ENCODE measurements at regions not wholly inside any gene's neighbourhood (a gene's known extent, or its start where the extent isn't known, plus 50 kb on each side); places are given as distances from the start of the nearest gene placed in this dataset.
"Not testable (repeated sequence)": the region's sequence is repeated elsewhere in the genome, so short reads cannot be mapped to it uniquely, and the experiment has no call there.

DNA sequence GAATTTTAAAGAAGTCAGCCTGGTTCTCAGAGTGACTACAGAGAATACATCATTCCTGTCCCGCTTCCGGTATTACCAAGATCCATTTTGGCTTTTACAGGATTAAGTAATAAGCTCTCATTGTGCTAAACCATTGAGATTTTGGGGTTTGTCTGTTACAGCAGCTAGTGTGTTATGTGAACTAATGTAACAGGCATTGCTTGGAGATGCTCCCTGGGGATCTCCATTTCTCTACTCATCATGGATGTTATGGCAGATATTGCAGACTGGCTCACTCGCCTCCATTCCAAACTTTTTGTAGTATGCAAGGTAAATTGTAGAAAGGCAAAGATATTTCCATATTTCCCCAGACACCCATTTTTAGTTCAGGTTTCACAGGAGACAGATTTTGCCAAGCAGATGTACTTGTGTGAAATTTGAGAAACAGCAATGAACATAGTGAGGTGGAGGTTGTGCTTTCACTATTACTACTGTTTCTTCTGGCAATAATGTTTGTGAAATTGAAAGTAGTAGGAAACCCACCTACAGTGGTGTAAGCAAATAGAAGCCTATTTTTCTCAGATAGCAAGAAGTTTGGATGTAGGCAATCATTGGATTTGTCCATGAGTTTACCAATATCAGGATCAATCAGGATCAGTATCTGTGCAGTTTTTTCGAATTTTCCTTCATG is 177.1 kb upstream of the GALNT15 start:
- H3K27ac Mint-ChIP-seq, result no peak overlapping the region
- no peaks in the 10 kb centered on the region for H3K9me3 Mint-ChIP-seq
- TF ChIP-seq, protein P1, sequence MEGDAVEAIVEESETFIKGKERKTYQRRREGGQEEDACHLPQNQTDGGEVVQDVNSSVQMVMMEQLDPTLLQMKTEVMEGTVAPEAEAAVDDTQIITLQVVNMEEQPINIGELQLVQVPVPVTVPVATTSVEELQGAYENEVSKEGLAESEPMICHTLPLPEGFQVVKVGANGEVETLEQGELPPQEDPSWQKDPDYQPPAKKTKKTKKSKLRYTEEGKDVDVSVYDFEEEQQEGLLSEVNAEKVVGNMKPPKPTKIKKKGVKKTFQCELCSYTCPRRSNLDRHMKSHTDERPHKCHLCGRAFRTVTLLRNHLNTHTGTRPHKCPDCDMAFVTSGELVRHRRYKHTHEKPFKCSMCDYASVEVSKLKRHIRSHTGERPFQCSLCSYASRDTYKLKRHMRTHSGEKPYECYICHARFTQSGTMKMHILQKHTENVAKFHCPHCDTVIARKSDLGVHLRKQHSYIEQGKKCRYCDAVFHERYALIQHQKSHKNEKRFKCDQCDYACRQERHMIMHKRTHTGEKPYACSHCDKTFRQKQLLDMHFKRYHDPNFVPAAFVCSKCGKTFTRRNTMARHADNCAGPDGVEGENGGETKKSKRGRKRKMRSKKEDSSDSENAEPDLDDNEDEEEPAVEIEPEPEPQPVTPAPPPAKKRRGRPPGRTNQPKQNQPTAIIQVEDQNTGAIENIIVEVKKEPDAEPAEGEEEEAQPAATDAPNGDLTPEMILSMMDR (conservative IDR thresholded peaks at IDR 0.05), result no peak
- DNase-seq (ENCODE audit: extremely low spot score, unreplicated experiment), result no peak
- peaks cover 6% of the 10 kb centered on the region for H3K4me1 Mint-ChIP-seq (ENCODE audit: unreplicated experiment)
- no peaks in the 10 kb centered on the region for H3K36me3 Mint-ChIP-seq
- H3K4me3 Mint-ChIP-seq, result no peak overlapping the region
- no peaks in the 10 kb centered on the region for H3K27me3 Mint-ChIP-seq

DNA sequence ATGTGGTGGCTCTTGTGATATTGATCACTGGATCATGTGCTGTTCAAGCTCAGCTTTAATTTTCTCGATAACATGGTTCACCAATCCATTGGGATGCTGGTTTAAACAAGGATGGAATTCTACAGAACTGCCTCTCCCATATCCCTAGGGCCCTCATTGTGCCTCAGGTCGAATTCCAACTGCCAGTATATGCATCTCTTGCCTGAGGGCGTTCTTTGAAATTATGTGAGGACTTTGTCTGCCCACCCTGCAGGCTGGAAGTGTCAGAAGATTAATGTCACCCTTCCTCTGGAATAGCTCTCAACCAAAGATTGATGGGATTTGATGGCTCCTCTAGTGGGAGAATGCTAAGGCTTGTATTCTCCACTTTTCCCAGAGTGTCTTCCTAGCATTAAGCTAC is 175.6 kb upstream of the GALNT15 start:
- no peak overlapping the region for H3K27ac Mint-ChIP-seq
- no peak overlapping the region for H3K4me3 Mint-ChIP-seq
- no peak for DNase-seq (ENCODE audit: extremely low spot score, unreplicated experiment)
- TF ChIP-seq, protein P1 (conservative IDR thresholded peaks at IDR 0.05), result no peak
- no peaks in the 10 kb centered on the region for H3K36me3 Mint-ChIP-seq
- peaks cover 3% of the 10 kb centered on the region for H3K9me3 Mint-ChIP-seq
- H3K4me1 Mint-ChIP-seq (ENCODE audit: unreplicated experiment), result peaks cover 6% of the 10 kb centered on the region
- no peaks in the 10 kb centered on the region for H3K27me3 Mint-ChIP-seq

DNA sequence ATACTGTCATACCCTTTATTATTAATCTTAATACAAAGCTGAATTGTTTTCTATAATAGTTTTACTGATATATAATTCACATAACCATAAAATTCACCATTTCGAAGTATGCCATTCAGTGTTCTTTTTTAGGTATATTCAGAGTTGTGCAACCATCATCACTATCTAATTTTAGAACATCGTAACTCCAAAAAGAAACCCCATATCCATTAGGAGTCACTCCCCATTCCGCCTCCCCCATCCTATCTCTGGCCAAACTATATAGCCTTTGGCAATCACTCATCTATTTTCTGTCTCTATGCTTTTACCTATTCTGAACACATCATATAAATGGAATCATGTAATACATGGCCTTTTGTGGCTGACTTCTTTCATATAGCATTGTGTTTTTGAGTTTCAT is 169.7 kb upstream of the GALNT15 start:
- DNase-seq (ENCODE audit: extremely low spot score, unreplicated experiment), result no peak
- no peaks in the 10 kb centered on the region for H3K4me1 Mint-ChIP-seq (ENCODE audit: unreplicated experiment)
- H3K4me3 Mint-ChIP-seq, result no peak overlapping the region
- no peaks in the 10 kb centered on the region for H3K36me3 Mint-ChIP-seq
- peaks cover 7% of the 10 kb centered on the region for H3K9me3 Mint-ChIP-seq
- TF ChIP-seq, protein P1 (conservative IDR thresholded peaks at IDR 0.05), result no peak
- H3K27me3 Mint-ChIP-seq, result no peaks in the 10 kb centered on the region
- H3K27ac Mint-ChIP-seq, result no peak overlapping the region

DNA sequence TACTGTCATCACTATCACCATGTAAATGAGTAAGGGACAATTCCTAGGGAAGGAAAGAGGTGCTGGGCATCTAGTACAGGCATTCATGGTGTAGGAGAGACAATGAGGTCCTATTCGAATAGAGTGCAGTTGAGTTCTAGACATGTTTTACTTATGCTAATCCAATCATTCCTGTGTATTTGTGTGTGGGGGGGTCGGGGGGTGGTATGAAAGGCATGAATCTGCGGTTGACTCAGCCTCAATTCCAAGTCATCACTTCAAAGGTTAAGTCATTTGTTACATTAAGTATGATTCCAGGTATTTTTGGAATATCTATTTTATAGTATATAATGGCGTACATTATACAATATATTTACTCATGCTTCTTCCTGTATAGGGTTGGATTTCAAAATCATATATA is 163.1 kb upstream of the GALNT15 start:
- Mint-ChIP-seq H3K27ac (no peak overlapping the region), H3K36me3 (no peaks in the 10 kb centered on the region), H3K4me1 (ENCODE audit: unreplicated experiment) (no peaks in the 10 kb centered on the region), H3K4me3 (no peak overlapping the region), H3K27me3 (no peaks in the 10 kb centered on the region), H3K9me3 (peaks cover 4% of the 10 kb centered on the region)
- DNase-seq (ENCODE audit: extremely low spot score, unreplicated experiment), result no peak
- TF ChIP-seq, protein P1 (conservative IDR thresholded peaks at IDR 0.05), result no peak

DNA sequence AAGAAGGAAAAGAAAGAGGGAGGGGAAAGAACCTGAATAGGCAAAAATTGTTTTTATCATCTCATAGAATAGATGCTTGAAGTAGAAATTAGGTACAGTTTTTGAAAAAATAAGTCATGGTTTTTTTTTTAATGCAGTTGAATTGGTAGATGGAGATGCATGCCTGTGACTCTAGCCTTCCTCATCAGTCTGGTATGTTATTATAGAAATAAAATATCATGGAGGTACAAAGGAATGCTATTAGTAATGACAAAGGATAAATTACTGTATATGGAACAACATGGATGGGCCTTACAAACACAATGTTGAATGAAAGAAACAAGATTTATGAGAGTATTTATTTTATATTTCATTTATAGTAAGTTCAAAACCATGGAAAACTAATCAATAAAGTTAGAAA is 162.4 kb upstream of the GALNT15 start:
- Mint-ChIP-seq H3K27me3 (no peaks in the 10 kb centered on the region), H3K4me3 (no peak overlapping the region), H3K36me3 (no peaks in the 10 kb centered on the region), H3K4me1 (ENCODE audit: unreplicated experiment) (no peaks in the 10 kb centered on the region), H3K9me3 (peaks cover 4% of the 10 kb centered on the region), H3K27ac (no peak overlapping the region)
- TF ChIP-seq, protein P1 (conservative IDR thresholded peaks at IDR 0.05), result no peak
- no peak for DNase-seq (ENCODE audit: extremely low spot score, unreplicated experiment)

DNA sequence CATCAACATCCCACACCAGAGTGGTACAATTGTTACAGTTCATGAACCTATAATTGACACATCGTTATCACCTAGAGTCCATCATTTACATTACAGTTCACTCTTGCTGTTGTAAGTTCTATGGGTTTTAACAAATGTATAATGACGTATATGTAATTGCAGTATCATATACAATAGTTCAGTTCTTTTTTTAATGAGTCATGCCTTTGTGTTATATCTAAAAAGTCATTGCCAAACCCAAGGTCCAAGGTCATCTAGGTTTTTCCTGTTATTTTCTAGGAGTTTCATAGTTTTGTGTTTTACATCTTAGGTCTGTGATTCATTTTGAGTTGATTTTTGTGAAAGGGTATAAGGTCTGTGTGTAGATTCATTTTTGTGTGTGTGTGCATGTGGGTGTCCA is 160.9 kb upstream of the GALNT15 start:
- Mint-ChIP-seq H3K27me3 (no peaks in the 10 kb centered on the region), H3K4me3 (no peak overlapping the region), H3K9me3 (no peaks in the 10 kb centered on the region), H3K36me3 (no peaks in the 10 kb centered on the region), H3K4me1 (ENCODE audit: unreplicated experiment) (no peaks in the 10 kb centered on the region), H3K27ac (no peak overlapping the region)
- TF ChIP-seq, protein P1 (conservative IDR thresholded peaks at IDR 0.05), result no peak
- DNase-seq (ENCODE audit: extremely low spot score, unreplicated experiment), result no peak

DNA sequence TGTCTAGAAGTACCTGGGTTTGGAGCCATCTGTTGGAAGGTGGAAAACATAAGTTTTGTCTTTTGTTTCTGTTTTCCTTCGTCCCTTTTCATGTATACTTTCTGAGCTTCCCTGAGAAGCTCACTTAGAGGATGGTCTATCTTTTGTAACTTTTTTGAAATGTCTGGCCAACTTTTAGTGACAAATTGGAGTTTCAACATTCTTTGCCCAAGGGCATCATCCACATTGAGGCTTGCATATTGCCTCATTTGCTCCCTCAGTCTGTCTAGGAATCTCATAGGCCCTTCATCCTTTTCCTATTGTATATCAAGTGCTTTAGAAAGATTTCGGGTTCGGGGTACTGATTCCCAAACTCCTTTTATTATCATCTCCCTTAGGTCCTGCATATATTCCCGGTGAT is 152.7 kb upstream of the GALNT15 start:
- not testable (repeated sequence) for H3K36me3 Mint-ChIP-seq; DNase-seq (ENCODE audit: extremely low spot score, unreplicated experiment); H3K4me1 Mint-ChIP-seq (ENCODE audit: unreplicated experiment); H3K4me3 Mint-ChIP-seq; H3K9me3 Mint-ChIP-seq; H3K27ac Mint-ChIP-seq
- H3K27me3 Mint-ChIP-seq, result peaks cover 14% of the 10 kb centered on the region

DNA sequence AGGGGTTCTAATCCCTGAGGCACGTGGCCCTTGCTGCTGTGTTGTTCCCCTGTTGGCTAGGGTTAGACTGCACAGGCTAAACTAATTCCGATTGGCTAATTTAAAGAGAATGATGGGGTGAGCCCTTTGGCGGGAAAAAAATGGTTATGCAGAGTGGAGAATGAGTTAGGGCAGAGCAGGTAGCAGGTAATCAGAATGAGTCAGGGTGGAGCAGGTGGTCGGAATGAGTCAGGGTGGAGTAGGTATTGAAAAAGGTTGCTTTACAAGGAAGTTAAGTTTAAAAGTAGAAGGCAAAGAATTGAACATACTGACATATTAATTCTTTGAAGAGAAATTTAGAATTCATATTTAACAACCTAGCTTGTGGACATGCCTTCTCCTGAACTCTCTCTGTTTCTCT is 150.6 kb upstream of the GALNT15 start:
- H3K27ac Mint-ChIP-seq; H3K4me3 Mint-ChIP-seq; H3K9me3 Mint-ChIP-seq; H3K36me3 Mint-ChIP-seq; H3K4me1 Mint-ChIP-seq (ENCODE audit: unreplicated experiment); DNase-seq (ENCODE audit: extremely low spot score, unreplicated experiment): not testable (repeated sequence)
- peaks cover 14% of the 10 kb centered on the region for H3K27me3 Mint-ChIP-seq
